ENCODE measurements at regions not wholly inside any gene's neighbourhood (a gene's known extent, or its start where the extent isn't known, plus 50 kb on each side); places are given as distances from the start of the nearest gene placed in this dataset.

DNA sequence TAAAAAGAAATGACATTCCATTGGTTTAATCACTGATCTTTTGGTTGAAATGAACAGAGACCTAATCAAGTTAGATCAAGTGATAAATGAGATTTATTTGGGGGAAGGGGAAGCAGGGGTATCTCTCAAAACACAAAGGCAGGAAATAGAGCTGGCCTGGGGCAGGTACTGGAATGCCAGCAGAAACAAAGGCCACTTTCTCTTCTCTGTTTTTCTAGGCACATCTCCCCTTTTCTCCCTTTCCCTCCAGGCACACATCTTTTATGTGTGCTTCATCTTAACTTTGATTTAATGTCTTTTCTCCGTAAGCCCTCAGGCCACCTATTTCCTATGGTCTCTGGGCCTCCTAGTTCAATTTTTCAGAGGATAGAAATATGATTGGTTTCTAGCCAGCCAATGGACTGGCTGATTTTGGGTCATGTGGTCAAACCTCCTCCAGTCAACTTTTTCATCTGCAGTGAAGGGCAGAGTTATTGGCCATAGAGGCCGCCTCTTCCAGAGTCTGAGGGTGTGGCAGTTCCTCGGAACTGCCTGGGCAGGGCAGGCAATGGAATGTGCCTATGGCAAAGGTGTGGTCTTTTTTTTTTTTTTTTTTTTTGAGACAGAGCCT, 58.9 kb upstream of the FAM136A start:
- WGBS (ENCODE audit: extremely low coverage, insufficient coverage, low lambda C conversion rate), result no CpG with 5 or more reads among the region's 3 CpGs
- H3K79me1 ChIP-seq (ENCODE audit: low read length), result no peaks in the 10 kb centered on the region
- no peak overlapping the region for H2BK5ac ChIP-seq (ENCODE audit: low read length)
- no peak overlapping the region for H3K23ac ChIP-seq (ENCODE audit: low read length)
- no peak overlapping the region for H3K56ac ChIP-seq (ENCODE audit: low read length)
- no peaks in the 10 kb centered on the region for H3K79me2 ChIP-seq (ENCODE audit: control insufficient read depth, insufficient read depth, low read length)
- no peak overlapping the region for H3K4ac ChIP-seq (ENCODE audit: low read depth, low read length)
- no peak overlapping the region for H4K5ac ChIP-seq (ENCODE audit: low read length)
- H3K18ac ChIP-seq (ENCODE audit: low read length), result no peak overlapping the region
- H3K9ac ChIP-seq (ENCODE audit: low read length), result no peak overlapping the region
- no peak overlapping the region for H3K4me3 ChIP-seq (ENCODE audit: low read length)
- H2BK120ac ChIP-seq (ENCODE audit: low read depth, low read length), result no peak overlapping the region
- H2BK15ac ChIP-seq (replicated peaks; ENCODE audit: low read depth), result no peak overlapping the region
- no peak overlapping the region for H2AK5ac ChIP-seq (ENCODE audit: low read length)
- no peak overlapping the region for H3K27ac ChIP-seq (ENCODE audit: low read depth, low read length)
- no peaks in the 10 kb centered on the region for H3K36me3 ChIP-seq (ENCODE audit: control insufficient read depth, insufficient read depth, low read length)
- no peaks in the 10 kb centered on the region for H3K27me3 ChIP-seq (ENCODE audit: insufficient read depth, low read length, poor library complexity)
- peak; percentile 59 for DNase-seq
- no peak overlapping the region for H4K8ac ChIP-seq (ENCODE audit: low read depth, low read length)
- H3K4me1 ChIP-seq (ENCODE audit: control insufficient read depth, low read depth, low read length), result peaks cover 2% of the 10 kb centered on the region
- no peak overlapping the region for H3K4me2 ChIP-seq (ENCODE audit: low read length)

- no peaks in the 10 kb centered on the region for H3K27me3 ChIP-seq (ENCODE audit: insufficient read depth, low read length, poor library complexity)
- no peaks in the 10 kb centered on the region for H3K79me1 ChIP-seq (ENCODE audit: low read length)
- peak; percentile 74 for DNase-seq
- H3K4me1 ChIP-seq (ENCODE audit: control insufficient read depth, low read depth, low read length), result no peaks in the 10 kb centered on the region
- H2AK5ac ChIP-seq (ENCODE audit: low read length), result no peak overlapping the region
- H3K23ac ChIP-seq (ENCODE audit: low read length), result no peak overlapping the region
- H3K56ac ChIP-seq (ENCODE audit: low read length), result no peak overlapping the region
- H3K4me2 ChIP-seq (ENCODE audit: low read length), result no peak overlapping the region
- H3K9ac ChIP-seq (ENCODE audit: low read length), result no peak overlapping the region
- H3K79me2 ChIP-seq (ENCODE audit: control insufficient read depth, insufficient read depth, low read length), result no peaks in the 10 kb centered on the region
- H2BK120ac ChIP-seq (ENCODE audit: low read depth, low read length), result no peak overlapping the region
- no peak overlapping the region for H4K5ac ChIP-seq (ENCODE audit: low read length)
- no peak overlapping the region for H3K27ac ChIP-seq (ENCODE audit: low read depth, low read length)
- WGBS (ENCODE audit: extremely low coverage, insufficient coverage, low lambda C conversion rate), result no CpG with 5 or more reads among the region's 6 CpGs
- no peak overlapping the region for H3K4me3 ChIP-seq (ENCODE audit: low read length)
- no peaks in the 10 kb centered on the region for H3K36me3 ChIP-seq (ENCODE audit: control insufficient read depth, insufficient read depth, low read length)
- no peak overlapping the region for H3K4ac ChIP-seq (ENCODE audit: low read depth, low read length)
- H3K18ac ChIP-seq (ENCODE audit: low read length), result no peak overlapping the region
- no peak overlapping the region for H4K8ac ChIP-seq (ENCODE audit: low read depth, low read length)
- H2BK15ac ChIP-seq (replicated peaks; ENCODE audit: low read depth), result no peak overlapping the region
- H2BK5ac ChIP-seq (ENCODE audit: low read length), result no peak overlapping the region
Observed at GRCh38 chr2:70357684-70358071, 55.8 kb upstream of the FAM136A start.

- no peak overlapping the region for H3K23ac ChIP-seq (ENCODE audit: low read length)
- no peak overlapping the region for H2BK15ac ChIP-seq (replicated peaks; ENCODE audit: low read depth)
- H3K27me3 ChIP-seq (ENCODE audit: insufficient read depth, low read length, poor library complexity), result no peaks in the 10 kb centered on the region
- H2AK5ac ChIP-seq (ENCODE audit: low read length), result no peak overlapping the region
- no CpG with 5 or more reads among the region's 6 CpGs for WGBS (ENCODE audit: extremely low coverage, insufficient coverage, low lambda C conversion rate)
- H3K79me2 ChIP-seq (ENCODE audit: control insufficient read depth, insufficient read depth, low read length), result no peaks in the 10 kb centered on the region
- H3K4me3 ChIP-seq (ENCODE audit: low read length), result no peak overlapping the region
- no peak overlapping the region for H3K27ac ChIP-seq (ENCODE audit: low read depth, low read length)
- H3K4ac ChIP-seq (ENCODE audit: low read depth, low read length), result no peak overlapping the region
- H3K36me3 ChIP-seq (ENCODE audit: control insufficient read depth, insufficient read depth, low read length), result no peaks in the 10 kb centered on the region
- H4K5ac ChIP-seq (ENCODE audit: low read length), result no peak overlapping the region
- no peak overlapping the region for H3K56ac ChIP-seq (ENCODE audit: low read length)
- H3K9ac ChIP-seq (ENCODE audit: low read length), result no peak overlapping the region
- H2BK5ac ChIP-seq (ENCODE audit: low read length), result no peak overlapping the region
- H3K18ac ChIP-seq (ENCODE audit: low read length), result no peak overlapping the region
- H2BK120ac ChIP-seq (ENCODE audit: low read depth, low read length), result no peak overlapping the region
- DNase-seq, result no peak
- H3K79me1 ChIP-seq (ENCODE audit: low read length), result no peaks in the 10 kb centered on the region
- H3K4me2 ChIP-seq (ENCODE audit: low read length), result no peak overlapping the region
- H4K8ac ChIP-seq (ENCODE audit: low read depth, low read length), result no peak overlapping the region
- H3K4me1 ChIP-seq (ENCODE audit: control insufficient read depth, low read depth, low read length), result no peaks in the 10 kb centered on the region
Observed at GRCh38 chr2:70356941-70357683, 55.2 kb upstream of the FAM136A start.

- H2BK120ac ChIP-seq (ENCODE audit: low read depth, low read length), result no peak overlapping the region
- no peak overlapping the region for H3K9ac ChIP-seq (ENCODE audit: low read length)
- no peak overlapping the region for H3K4ac ChIP-seq (ENCODE audit: low read depth, low read length)
- no peaks in the 10 kb centered on the region for H3K27me3 ChIP-seq (ENCODE audit: insufficient read depth, low read length, poor library complexity)
- no peak overlapping the region for H4K5ac ChIP-seq (ENCODE audit: low read length)
- no peak overlapping the region for H3K23ac ChIP-seq (ENCODE audit: low read length)
- no peak overlapping the region for H4K8ac ChIP-seq (ENCODE audit: low read depth, low read length)
- H3K79me1 ChIP-seq (ENCODE audit: low read length), result no peaks in the 10 kb centered on the region
- H3K56ac ChIP-seq (ENCODE audit: low read length), result no peak overlapping the region
- H3K4me1 ChIP-seq (ENCODE audit: control insufficient read depth, low read depth, low read length), result no peaks in the 10 kb centered on the region
- H2BK15ac ChIP-seq (replicated peaks; ENCODE audit: low read depth), result no peak overlapping the region
- H3K36me3 ChIP-seq (ENCODE audit: control insufficient read depth, insufficient read depth, low read length), result no peaks in the 10 kb centered on the region
- H2AK5ac ChIP-seq (ENCODE audit: low read length), result no peak overlapping the region
- no peak for DNase-seq
- H3K4me3 ChIP-seq (ENCODE audit: low read length), result no peak overlapping the region
- no peak overlapping the region for H3K4me2 ChIP-seq (ENCODE audit: low read length)
- WGBS (ENCODE audit: extremely low coverage, insufficient coverage, low lambda C conversion rate), result no CpG with 5 or more reads among the region's 2 CpGs
- H3K79me2 ChIP-seq (ENCODE audit: control insufficient read depth, insufficient read depth, low read length), result no peaks in the 10 kb centered on the region
- no peak overlapping the region for H3K18ac ChIP-seq (ENCODE audit: low read length)
- no peak overlapping the region for H2BK5ac ChIP-seq (ENCODE audit: low read length)
- no peak overlapping the region for H3K27ac ChIP-seq (ENCODE audit: low read depth, low read length)
Observed at GRCh38 chr2:70354264-70354949, 52.5 kb upstream of the FAM136A start.
